ENCODE measurements at regions not wholly inside any gene's neighbourhood (a gene's known extent, or its start where the extent isn't known, plus 50 kb on each side); places are given as distances from the start of the nearest gene placed in this dataset.

DNA sequence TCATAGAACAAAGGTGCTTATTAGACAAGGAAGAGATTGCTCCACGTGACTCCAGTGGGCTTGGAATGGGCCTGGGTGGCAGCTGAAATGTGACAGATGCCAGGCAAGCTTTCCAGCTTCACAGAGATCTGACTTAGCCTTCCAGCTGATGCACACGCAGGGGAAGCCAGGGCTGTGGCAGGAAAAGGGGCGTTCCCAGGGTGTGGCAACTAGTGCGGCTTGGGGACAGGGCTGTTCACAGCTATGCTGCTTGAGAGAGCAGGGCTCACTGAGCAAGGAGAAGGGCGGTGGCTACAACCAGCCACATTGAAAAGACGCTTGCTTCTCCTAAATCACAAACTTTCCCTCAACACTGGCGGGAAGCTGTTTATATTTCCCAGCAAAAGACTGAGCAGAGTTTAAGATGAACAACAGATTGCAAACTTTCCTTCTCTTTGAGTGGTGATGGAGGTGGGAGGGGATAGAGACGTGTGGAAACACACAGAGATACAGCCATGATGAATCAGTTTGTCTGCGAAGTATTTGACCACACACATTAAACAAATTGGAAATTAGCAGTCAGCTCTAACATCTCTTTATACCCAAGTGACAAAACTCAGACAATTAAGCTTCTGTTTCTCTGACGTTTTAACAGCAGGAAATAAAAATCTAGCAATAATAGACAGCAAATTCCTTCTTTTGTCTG, 127.5 kb downstream of the BDH1 start:
- H3K27ac ChIP-seq = peak overlapping the region in 2 of 4 donors; percentile 16 to 49
- no peaks in the 10 kb centered on the region for H3K36me3 ChIP-seq
- no peaks in the 10 kb centered on the region for H3K27me3 ChIP-seq
- peak in 2 of 3 donors; percentile 75 for DNase-seq
- H3K9me3 ChIP-seq = no peaks in the 10 kb centered on the region
- H3K4me1 ChIP-seq = peaks cover 0 to 10% (median 0%) of the 10 kb centered on the region in 4 donors
- no peak for TF ChIP-seq POLR2A (IDR thresholded peaks at IDR 0.05)
- TF ChIP-seq, protein P1, sequence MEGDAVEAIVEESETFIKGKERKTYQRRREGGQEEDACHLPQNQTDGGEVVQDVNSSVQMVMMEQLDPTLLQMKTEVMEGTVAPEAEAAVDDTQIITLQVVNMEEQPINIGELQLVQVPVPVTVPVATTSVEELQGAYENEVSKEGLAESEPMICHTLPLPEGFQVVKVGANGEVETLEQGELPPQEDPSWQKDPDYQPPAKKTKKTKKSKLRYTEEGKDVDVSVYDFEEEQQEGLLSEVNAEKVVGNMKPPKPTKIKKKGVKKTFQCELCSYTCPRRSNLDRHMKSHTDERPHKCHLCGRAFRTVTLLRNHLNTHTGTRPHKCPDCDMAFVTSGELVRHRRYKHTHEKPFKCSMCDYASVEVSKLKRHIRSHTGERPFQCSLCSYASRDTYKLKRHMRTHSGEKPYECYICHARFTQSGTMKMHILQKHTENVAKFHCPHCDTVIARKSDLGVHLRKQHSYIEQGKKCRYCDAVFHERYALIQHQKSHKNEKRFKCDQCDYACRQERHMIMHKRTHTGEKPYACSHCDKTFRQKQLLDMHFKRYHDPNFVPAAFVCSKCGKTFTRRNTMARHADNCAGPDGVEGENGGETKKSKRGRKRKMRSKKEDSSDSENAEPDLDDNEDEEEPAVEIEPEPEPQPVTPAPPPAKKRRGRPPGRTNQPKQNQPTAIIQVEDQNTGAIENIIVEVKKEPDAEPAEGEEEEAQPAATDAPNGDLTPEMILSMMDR (IDR thresholded peaks at IDR 0.05) = no peak
- no peak overlapping the region for H3K4me3 ChIP-seq

DNA sequence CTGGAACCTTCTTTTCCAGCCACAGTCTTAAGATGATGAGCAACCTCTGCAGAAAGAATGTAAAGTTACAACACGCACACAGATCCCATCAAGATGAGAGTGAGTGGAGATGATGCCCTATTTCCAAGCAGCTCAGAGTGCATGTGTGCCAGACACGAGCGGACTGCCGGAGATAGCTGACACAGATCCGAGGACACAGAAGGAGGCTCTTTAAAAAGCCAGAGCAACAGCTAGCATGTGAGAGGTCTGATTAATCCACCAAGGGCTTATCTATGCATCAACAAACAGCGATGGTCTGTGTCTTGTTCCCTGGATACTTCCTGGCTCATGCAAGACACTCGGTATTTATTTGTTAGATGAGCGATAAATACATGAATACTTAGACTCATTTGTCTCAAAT, 128.6 kb upstream of the DLG1 start:
- Histone ChIP-seq H3K27ac (peak overlapping the region in 1 of 4 donors; percentile 15), H3K4me3 (no peak overlapping the region)

DNA sequence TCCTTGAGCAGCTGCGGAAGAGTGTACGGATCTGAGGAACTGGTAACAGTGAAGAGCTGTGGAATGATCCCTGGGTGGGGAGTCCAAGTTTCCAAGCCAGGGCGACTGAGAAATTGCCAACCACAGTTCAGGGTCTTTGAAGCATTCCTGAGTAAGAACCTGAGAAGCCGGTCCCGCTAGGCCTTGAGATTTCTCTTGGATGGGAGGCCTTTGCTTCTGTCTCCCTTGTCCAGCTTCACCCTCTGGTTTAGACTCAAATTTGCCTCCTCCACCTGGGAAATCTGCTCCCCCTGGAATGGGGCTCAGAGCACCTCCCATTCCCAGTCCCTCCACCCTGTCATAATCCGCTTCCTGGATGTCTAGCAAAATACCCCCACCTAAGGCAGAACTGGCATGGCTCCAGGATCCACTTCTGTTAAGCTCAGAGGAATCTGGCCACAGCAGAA, 127.7 kb upstream of the DLG1 start:
- Histone ChIP-seq H3K27ac (no peak overlapping the region), H3K4me1 (peaks cover 0 to 10% (median 0%) of the 10 kb centered on the region in 4 donors), H3K36me3 (no peaks in the 10 kb centered on the region), H3K4me3 (no peak overlapping the region), H3K27me3 (no peaks in the 10 kb centered on the region), H3K9me3 (no peaks in the 10 kb centered on the region)
- TF ChIP-seq POLR2A (IDR thresholded peaks at IDR 0.05) = no peak
- TF ChIP-seq, protein P1 (IDR thresholded peaks at IDR 0.05) = no peak
- DNase-seq = no peak

More for the DNA sequence above, 128.6 kb upstream of the DLG1 start:
- Histone ChIP-seq H3K27me3 (no peaks in the 10 kb centered on the region), H3K36me3 (no peaks in the 10 kb centered on the region), H3K9me3 (no peaks in the 10 kb centered on the region), H3K4me1 (peaks cover 0 to 10% (median 0%) of the 10 kb centered on the region in 4 donors)
- TF ChIP-seq, protein P1 (IDR thresholded peaks at IDR 0.05) = no peak
- no peak for TF ChIP-seq POLR2A (IDR thresholded peaks at IDR 0.05)
- DNase-seq = no peak

DNA sequence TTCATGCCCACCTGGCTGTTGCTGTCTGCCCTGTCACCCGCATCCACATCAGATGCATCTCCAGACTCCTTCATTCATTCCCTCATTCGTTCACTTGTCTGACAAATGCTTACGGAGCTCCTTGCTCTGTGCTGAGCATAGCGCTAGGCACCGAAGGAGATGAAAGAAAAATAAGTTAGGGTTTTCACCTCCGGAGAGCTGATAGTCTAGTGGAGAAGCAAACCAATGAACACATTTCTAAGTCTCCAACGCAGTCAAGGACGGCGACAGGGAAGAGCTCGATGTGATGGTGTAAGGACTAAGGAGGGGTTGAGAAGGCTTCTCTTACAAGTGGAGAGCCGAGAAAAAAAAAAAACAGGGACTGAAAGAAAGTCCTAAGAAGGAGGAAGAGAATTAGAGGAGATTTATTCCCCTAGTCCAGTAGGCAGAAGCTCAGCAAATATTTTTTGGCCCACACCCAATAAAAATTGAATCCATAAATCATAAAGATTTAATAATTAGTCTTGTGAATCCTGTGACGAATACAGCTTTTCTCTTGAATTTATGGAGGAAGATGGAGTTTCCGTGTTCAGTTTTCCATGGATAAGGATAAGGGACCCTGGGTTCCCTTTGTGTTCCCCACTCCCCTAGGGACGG, 127.2 kb upstream of the DLG1 start:
- Histone ChIP-seq H3K27me3 (no peaks in the 10 kb centered on the region), H3K4me1 (peaks cover 0 to 10% (median 0%) of the 10 kb centered on the region in 4 donors), H3K36me3 (no peaks in the 10 kb centered on the region), H3K27ac (no peak overlapping the region), H3K9me3 (no peaks in the 10 kb centered on the region), H3K4me3 (no peak overlapping the region)
- no peak for DNase-seq
- TF ChIP-seq, protein P1 (IDR thresholded peaks at IDR 0.05) = no peak
- TF ChIP-seq POLR2A (IDR thresholded peaks at IDR 0.05) = no peak

DNA sequence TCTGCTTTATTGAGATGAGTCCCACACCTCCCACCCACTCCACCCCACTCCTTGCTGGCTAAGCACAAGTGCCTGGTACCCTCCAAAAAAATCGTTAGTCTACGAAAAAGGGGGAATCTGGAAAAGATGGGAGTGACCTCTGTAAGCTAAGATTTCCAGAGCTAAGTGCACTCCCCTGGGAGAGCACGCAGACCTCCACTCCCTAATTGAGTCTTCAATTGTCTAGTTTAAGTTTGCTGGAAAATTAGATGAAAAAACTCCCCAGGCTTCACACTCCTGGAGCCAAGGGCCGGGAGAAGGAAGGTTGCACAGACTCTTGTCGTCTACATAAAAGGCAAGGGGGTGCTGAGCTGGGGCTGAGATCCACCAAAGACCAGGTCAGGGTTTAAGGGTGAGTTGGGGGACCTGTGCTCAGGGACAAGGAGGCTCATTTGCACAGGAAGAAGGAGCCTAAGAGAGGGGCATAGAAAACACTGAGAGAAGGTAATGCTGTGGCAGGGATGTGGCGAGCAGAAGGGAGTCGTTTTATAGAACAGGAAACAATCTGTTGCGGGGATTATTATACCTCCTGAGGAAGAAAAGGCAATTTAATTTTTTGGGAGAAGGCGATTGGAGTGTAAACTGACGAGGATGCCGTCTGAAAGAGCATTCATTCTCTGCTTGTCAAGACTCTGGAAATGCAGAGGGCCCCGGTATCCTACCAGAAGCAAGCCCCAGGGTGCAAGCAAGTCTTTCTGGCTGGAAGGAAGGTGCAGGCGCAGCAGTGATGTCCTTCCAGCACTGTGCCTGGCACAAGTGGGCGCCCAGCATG, 126.5 kb upstream of the DLG1 start:
- H3K4me1 ChIP-seq = peaks cover 0 to 10% (median 0%) of the 10 kb centered on the region in 4 donors
- no peaks in the 10 kb centered on the region for H3K36me3 ChIP-seq
- no peaks in the 10 kb centered on the region for H3K27me3 ChIP-seq
- no peaks in the 10 kb centered on the region for H3K9me3 ChIP-seq
- no peak for DNase-seq
- TF ChIP-seq, protein P1 (IDR thresholded peaks at IDR 0.05) = no peak
- TF ChIP-seq POLR2A (IDR thresholded peaks at IDR 0.05) = no peak
- no peak overlapping the region for H3K27ac ChIP-seq
- no peak overlapping the region for H3K4me3 ChIP-seq
